HG03378 (cell line): ENCODE measurements at regions not wholly inside any gene's neighbourhood (a gene's known extent, or its start where the extent isn't known, plus 50 kb on each side); places are given as distances from the start of the nearest gene placed in this dataset.
A peak's percentile ranks its signal among the peaks of the same experiment; 100 is the strongest.

Experiments
- ATAC-seq: cut with Tn5 transposase; IDR thresholded peaks from one replicate; pipeline ENCODE4 v1.9.1; 2021; ENCODE audit warnings: mild to moderate bottlenecking, moderate library complexity; ENCODE audit not compliant: unreplicated experiment

- ATAC-seq, result no peak
These were observed 149.3 kb upstream of the TGFBR2 start for GRCh38 chr3:30457081-30457480.

- ATAC-seq, result no peak
These were observed 148.7 kb upstream of the TGFBR2 start for GRCh38 chr3:30457726-30458125.

GRCh38 chr3:30458376-30459171 lies 147.8 kb upstream of the TGFBR2 start:
- no peak for ATAC-seq

GRCh38 chr3:30461311-30461710 lies 145.1 kb upstream of the TGFBR2 start:
- ATAC-seq, result no peak

- ATAC-seq, result no peak
These were observed 143.5 kb upstream of the TGFBR2 start for GRCh38 chr3:30462721-30463470.

- ATAC-seq, result no peak
These were observed 142.0 kb upstream of the TGFBR2 start for GRCh38 chr3:30464381-30464780.

- no peak for ATAC-seq
These were observed 140.9 kb upstream of the TGFBR2 start for GRCh38 chr3:30465454-30465853.

GRCh38 chr3:30467596-30468238 lies 138.7 kb upstream of the TGFBR2 start:
- ATAC-seq, result no peak

- no peak for ATAC-seq
These were observed 137.3 kb upstream of the TGFBR2 start for GRCh38 chr3:30469133-30469532.

GRCh38 chr3:30470496-30470895 lies 135.9 kb upstream of the TGFBR2 start:
- no peak for ATAC-seq

- no peak for ATAC-seq
These were observed 135.3 kb upstream of the TGFBR2 start for GRCh38 chr3:30471066-30471465.

- no peak for ATAC-seq
These were observed 134.5 kb upstream of the TGFBR2 start for GRCh38 chr3:30471796-30472489.

- ATAC-seq, result no peak
These were observed 132.9 kb upstream of the TGFBR2 start for GRCh38 chr3:30473374-30474051.

GRCh38 chr3:30474371-30474770 lies 132.0 kb upstream of the TGFBR2 start:
- ATAC-seq, result no peak

- ATAC-seq, result peak; percentile 91
These were observed 131.2 kb upstream of the TGFBR2 start for GRCh38 chr3:30475038-30475808.

- ATAC-seq, result no peak
These were observed 130.6 kb upstream of the TGFBR2 start for GRCh38 chr3:30475809-30476178.

- ATAC-seq, result peak; percentile 49
These were observed 129.9 kb upstream of the TGFBR2 start for GRCh38 chr3:30476368-30477084.

GRCh38 chr3:30477149-30477921 lies 129.1 kb upstream of the TGFBR2 start:
- ATAC-seq, result no peak
